NCI-H1436 treated with DMSO at 0.1 percent for 48 hours (cell line): ENCODE measurements at regions not wholly inside any gene's neighbourhood (a gene's known extent, or its start where the extent isn't known, plus 50 kb on each side); places are given as distances from the start of the nearest gene placed in this dataset.
"Not testable (repeated sequence)": the region's sequence is repeated elsewhere in the genome, so short reads cannot be mapped to it uniquely, and the experiment has no call there.

Experiments used
- DNase-seq: peaks from one replicate; lab custom pipeline; 2025; lab: John Stamatoyannopoulos, UW

DNA sequence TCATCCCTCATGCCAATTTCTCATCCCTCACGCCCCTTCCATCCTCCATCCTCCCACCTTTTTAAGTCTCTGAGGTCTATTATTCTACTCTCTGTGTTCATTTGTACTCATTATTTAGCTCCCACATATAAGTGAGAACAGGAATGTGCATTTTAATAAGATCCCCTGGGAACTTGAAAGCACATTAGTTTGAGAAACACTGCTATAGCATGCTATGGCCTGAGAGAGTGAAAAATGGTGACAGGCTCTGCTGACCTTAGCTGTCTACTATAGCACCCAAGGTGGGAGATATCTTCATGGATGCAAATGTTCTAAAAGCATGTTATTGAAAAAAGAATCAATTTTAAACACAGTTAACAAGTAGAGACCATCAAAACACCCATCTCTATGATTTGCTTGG lies 712.0 kb downstream of the TFAP2A start:
- no peak for DNase-seq

DNA sequence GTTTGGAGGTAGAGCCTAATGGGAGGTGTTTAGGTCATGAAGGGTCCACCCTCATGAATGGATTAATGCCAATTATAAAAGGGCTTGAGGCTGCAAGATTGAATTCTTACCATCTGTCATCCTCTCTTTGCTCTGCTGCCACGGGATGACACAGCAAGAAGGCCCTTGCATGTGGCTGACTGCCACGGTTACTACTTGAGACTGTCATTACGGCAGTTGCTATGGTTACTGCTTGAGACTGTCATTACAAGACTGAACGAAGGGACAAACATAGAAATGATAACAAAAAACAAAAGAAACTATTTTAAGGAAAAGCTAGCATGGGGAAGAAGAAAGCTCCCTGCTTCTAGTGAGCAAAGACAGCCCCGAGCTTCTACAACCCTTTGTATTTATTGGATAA lies 715.0 kb downstream of the TFAP2A start:
- DNase-seq = no peak

- DNase-seq = no peak
Measured at GRCh38 chr6:9697263-9697931, 717.5 kb downstream of the TFAP2A start.

DNA sequence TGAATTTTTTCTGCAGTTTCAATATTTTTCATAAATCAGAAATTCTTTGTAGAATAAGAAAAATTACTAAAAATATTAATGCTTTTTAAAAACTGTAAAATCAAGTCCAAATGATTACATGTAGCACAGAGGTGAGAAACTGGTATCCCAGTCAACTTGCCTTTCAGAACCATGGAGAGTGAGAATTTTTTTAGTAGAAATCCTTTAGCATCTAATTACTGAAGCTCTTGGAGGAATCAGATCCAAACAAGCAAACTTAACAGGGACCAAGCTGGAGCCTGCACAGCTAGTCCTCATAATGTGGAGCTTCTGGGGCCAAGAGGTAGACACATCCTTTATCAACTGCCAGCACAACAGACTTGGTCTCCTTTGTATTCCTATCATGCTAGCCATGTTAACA lies 724.5 kb downstream of the TFAP2A start:
- DNase-seq = no peak

DNA sequence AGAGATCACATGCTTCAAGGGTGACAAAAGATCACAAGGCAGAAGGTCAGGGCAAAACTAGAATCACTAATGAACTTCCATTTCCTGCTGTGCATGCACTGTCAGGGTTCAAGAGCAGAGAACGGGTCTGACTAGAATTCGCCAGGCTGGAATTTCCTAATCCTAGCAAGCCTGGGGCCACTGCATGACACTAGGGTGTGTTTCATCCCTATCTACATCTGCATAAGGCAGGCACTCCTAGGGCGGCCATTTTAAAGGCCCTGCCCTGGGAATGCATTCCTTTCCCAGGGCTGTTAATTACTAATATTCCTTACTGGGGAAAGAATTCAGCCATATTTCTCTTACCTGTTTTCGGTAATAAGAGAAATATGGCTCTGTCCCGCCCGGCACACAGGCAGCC lies 734.1 kb downstream of the TFAP2A start:
- not testable (repeated sequence) for DNase-seq

DNA sequence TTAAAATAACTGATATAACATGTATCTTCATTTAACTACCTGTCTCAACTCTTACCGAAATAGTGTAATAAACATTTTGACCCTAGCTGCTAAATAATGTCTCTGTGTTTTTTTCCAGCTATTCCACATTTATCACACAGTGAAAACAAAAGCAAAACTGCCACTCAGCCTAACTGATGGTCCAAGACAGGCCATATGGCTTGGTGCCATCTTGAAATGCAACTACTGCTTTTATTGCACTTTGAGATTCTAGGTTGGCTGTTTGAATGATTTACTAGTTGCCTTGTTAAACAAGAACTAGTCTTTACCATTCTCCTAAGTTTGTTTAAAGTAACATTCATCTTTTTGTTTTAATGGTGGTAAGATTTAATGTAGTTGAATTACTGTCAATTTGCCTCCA lies 739.8 kb downstream of the TFAP2A start:
- no peak for DNase-seq

- no peak for DNase-seq
Measured at GRCh38 chr6:9659848-9660247, 755.0 kb downstream of the TFAP2A start.

- no peak for DNase-seq
Measured at GRCh38 chr6:9657994-9658393, 756.9 kb downstream of the TFAP2A start.

DNA sequence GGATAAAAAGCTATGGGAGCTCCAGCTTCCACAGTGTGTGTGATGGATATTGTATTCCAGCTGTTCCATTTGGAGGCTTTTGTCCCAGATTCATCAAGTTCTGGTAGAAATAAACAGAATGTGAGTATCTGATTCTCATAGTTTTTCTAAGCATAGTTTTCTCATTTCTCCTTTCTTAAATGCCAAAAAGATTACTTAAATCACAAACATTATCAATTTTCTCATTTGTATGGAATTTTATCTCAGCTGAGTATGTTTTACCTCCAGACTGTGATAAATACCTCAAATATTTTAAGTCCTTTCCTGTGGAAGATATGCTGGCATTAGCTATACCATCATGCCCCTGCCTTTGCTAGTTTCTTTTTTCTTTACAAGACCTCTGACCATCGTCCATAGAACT lies 767.3 kb downstream of the TFAP2A start:
- DNase-seq = no peak

GRCh38 chr6:9647071-9647445 lies 767.8 kb downstream of the TFAP2A start:
- DNase-seq = no peak

GRCh38 chr6:9646342-9647070 lies 768.4 kb downstream of the TFAP2A start:
- DNase-seq = no peak

DNA sequence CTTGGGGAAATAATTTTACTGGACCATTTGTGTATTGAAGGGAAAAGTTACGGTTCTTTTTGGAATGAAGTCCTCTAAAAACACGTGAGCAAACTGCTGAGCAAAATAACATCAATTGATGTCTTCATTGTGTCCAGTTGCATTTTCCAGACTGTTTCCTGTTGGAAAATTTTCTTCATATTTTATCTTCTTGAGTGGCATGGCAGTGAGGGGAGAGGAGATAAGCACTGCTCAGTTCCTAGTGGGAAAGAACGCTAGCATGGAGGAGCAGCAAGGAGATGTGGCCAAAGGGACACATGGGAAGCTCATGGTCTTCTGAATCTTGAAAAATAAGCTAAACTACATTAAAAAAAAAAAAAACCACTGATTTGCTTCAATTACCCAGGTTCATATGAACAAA lies 776.0 kb downstream of the TFAP2A start:
- DNase-seq = no peak

DNA sequence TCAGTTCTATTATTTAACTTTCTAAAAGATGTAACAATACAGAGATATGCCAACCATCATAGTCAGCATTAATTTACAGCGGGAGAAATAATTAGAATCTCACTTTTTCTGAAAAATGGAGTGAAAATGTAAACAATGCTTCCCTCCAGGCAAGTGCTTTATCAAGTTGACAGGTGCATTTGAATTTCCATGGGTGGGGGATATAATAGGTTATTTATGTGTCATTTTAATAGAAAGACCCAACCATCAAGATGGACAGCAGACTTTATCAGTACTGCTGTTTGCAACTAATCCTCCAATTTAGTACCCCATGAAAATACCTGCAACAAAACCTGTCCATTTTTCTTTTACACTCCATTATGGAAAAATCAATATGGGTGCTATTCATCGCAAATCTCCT lies 780.1 kb downstream of the TFAP2A start:
- no peak for DNase-seq

GRCh38 chr6:9632026-9632425 lies 782.8 kb downstream of the TFAP2A start:
- no peak for DNase-seq

GRCh38 chr6:9628819-9629218 lies 786.1 kb downstream of the TFAP2A start:
- no peak for DNase-seq

DNA sequence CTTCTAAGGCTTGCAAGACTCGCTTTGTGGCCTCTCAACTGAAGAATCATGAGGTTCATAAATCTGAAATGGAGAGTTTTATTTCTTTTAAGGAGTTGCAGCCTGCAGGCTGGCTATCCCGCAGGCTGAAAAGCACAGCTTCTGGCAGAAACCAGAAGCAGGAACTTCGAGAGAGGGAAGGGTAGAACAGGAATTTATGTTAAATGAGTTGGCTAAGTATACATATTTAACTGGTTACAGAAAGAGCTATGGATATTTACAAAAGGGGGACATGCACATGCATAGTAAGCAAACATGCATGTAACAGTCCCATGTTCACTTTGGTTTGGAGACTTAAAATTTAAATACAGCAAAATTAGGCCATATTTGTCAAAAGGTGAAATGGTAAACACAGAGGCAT lies 787.0 kb downstream of the TFAP2A start:
- no peak for DNase-seq

DNA sequence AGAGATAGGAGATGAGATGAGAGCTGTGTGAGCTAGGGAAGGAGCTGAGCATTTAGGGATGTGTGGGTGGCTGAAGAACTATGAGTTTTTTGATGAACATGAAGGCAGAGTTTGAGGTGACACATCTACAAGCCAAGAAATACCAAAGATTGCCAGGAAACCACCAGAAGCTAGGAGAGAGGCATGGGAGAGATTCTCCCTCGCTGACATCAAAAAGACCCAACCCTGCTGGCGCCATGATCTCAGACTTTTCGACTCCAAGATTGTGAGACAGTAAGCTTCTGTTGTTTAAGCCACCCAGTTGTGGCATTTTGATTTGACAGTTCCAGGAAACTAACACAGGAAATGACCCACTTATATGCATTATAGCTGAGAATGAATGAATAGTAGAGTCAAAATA lies 790.9 kb downstream of the TFAP2A start:
- DNase-seq = no peak

DNA sequence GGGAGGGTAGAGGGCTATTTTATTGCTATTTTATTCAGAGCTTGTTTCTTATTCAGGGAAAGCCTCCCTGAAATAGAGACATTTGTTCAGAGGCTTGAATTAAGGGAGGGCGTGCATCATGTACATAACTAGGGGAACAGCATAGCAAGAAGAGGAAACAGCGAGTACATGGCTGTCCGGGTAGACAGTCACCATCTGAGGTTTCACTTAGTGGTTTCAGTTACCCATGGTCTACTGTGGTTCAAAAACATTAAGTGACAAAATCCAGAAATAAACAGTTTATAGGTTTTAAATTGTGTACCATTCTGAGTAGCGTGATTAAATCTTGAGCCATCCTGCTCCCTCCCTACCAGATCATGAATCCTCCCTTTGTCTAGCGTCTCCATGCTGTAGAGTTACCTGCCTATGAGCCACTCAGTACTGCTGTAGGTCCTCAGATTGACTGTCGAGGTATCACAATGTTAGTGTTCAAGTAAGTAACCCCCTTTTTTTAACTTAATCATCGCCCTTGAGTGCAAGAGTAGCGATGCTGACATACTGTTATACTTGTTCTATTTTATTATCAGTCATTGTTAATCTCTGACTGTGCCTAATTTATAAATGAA lies 791.5 kb downstream of the TFAP2A start:
- DNase-seq = no peak

DNA sequence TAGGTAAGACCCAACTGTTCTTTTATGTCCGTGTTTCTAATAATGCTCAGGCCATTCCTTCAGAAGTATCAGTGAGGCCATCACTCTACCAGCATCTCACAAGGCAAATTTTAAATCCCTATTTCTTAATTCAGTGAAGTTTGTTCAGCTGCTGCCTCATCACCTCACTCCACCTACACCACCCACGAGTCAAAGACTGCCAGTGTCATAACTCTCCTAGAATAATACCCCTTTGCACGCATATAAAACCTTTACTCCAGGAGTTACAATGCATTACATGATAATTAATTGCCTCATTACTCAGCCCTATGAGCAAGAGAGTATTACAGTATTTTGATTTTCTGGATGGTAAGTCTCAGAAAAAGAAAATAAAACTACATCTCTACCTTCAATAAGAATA lies 793.6 kb downstream of the TFAP2A start:
- no peak for DNase-seq

- DNase-seq = no peak
Measured at GRCh38 chr6:9620687-9621086, 794.2 kb downstream of the TFAP2A start.

- no peak for DNase-seq
Measured at GRCh38 chr6:9620263-9620662, 794.6 kb downstream of the TFAP2A start.

DNA sequence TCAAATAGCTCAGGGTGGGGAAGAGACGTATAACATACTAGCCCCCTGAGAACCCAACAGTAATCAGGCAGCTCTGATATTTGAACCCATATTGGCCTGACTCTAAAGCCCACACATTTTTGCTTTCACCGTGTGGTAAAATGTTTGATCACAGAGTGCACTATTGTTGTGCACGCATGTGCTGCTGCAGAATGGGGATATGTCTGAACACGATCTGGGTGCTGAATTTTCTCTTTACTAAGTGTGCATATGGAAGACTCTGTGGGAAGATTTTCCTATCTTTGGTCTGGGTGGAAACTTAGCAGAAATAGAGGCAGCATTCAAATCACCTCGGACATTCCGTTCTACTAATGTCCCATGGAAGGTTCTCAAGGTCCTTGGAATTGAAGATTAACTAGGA lies 800.1 kb downstream of the TFAP2A start:
- no peak for DNase-seq

DNA sequence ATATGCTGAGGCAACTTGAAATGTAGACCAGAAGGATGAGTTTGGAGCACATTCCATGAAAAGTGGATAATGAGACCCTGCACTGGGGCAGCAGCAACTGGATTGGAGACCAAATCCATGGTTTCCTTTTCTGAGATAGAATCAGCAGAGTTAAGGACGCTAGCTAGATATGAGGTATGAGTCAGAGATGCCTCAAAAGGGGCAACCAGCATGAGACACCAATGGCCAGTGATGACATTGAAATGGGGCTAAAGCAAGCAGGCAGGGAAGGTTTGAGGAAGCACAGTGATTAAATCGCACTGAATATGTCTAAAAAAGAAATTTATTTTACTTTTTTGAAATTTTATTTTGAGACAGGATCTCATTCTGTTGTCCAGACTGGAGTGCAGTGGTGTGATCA lies 802.4 kb downstream of the TFAP2A start:
- no peak for DNase-seq
